Mesothelial cell of epicardium (in vitro differentiated cells): ENCODE measurements at regions not wholly inside any gene's neighbourhood (a gene's known extent, or its start where the extent isn't known, plus 50 kb on each side); places are given as distances from the start of the nearest gene placed in this dataset.

Source experiments
- DNase-seq, 2 experiments: peaks; one replicate each; pipeline ENCODE4 v3.0.0; 2021; ENCODE audit warnings: low spot score in 2 of 2; ENCODE audit not compliant: unreplicated experiment in 2 of 2
- H3K27ac Mint-ChIP-seq: 2 replicates; pipeline ENCODE4 v1.8.0; 2021; ENCODE audit warnings: mixed read lengths
- H3K27me3 Mint-ChIP-seq: 2 replicates; pipeline ENCODE4 v1.8.0; 2021; ENCODE audit warnings: low read depth, mixed read lengths
- H3K36me3 Mint-ChIP-seq: 2 replicates; pipeline ENCODE4 v1.8.0; 2021; ENCODE audit warnings: mixed read lengths
- H3K4me1 Mint-ChIP-seq: 2 replicates; pipeline ENCODE4 v1.8.0; 2021; ENCODE audit warnings: mixed read lengths
- H3K4me3 Mint-ChIP-seq: 2 replicates; pipeline ENCODE4 v1.8.0; 2021; ENCODE audit warnings: mild to moderate bottlenecking, moderate library complexity, mixed read lengths
- H3K9me3 Mint-ChIP-seq: 2 replicates; pipeline ENCODE4 v1.8.0; 2021; ENCODE audit warnings: mixed read lengths
- CTCF ChIP-seq: fragments of 200-600 bp; sonication (generic); IDR thresholded peaks from one replicate; pipeline ENCODE4 v1.5.0; 2021; ENCODE audit warnings: antibody characterized with exemption; ENCODE audit not compliant: unreplicated experiment

- DNase-seq, result no peak
- Mint-ChIP-seq H3K9me3 (peaks cover 14% of the 10 kb centered on the region), H3K27ac (no peak overlapping the region), H3K36me3 (peaks cover 2% of the 10 kb centered on the region), H3K4me3 (no peak overlapping the region), H3K27me3 (no peaks in the 10 kb centered on the region), H3K4me1 (peaks cover 15% of the 10 kb centered on the region)
- TF ChIP-seq CTCF, result no peak
Observed at GRCh38 chr12:47306130-47306529, 226.4 kb upstream of the AMIGO2 start.

GRCh38 chr12:47305464-47305863 is 225.7 kb upstream of the AMIGO2 start:
- Mint-ChIP-seq H3K9me3 (peaks cover 10% of the 10 kb centered on the region), H3K4me1 (peaks cover 15% of the 10 kb centered on the region), H3K4me3 (no peak overlapping the region), H3K27me3 (no peaks in the 10 kb centered on the region), H3K36me3 (peaks cover 2% of the 10 kb centered on the region), H3K27ac (no peak overlapping the region)
- no peak for DNase-seq
- no peak for TF ChIP-seq CTCF

- H3K27ac Mint-ChIP-seq, result no peak overlapping the region
- DNase-seq, result no peak
- no peak for TF ChIP-seq CTCF
- peaks cover 6% of the 10 kb centered on the region for H3K9me3 Mint-ChIP-seq
- no peak overlapping the region for H3K4me3 Mint-ChIP-seq
- H3K4me1 Mint-ChIP-seq, result peaks cover 15% of the 10 kb centered on the region
- H3K36me3 Mint-ChIP-seq, result peaks cover 2% of the 10 kb centered on the region
- no peaks in the 10 kb centered on the region for H3K27me3 Mint-ChIP-seq
Observed at GRCh38 chr12:47303995-47304560, 224.3 kb upstream of the AMIGO2 start.

- peaks cover 14% of the 10 kb centered on the region for H3K9me3 Mint-ChIP-seq
- H3K4me3 Mint-ChIP-seq, result no peak overlapping the region
- no peak overlapping the region for H3K27ac Mint-ChIP-seq
- peaks cover 6% of the 10 kb centered on the region for H3K36me3 Mint-ChIP-seq
- DNase-seq, result no peak
- peaks cover 15% of the 10 kb centered on the region for H3K4me1 Mint-ChIP-seq
- no peak for TF ChIP-seq CTCF
- no peaks in the 10 kb centered on the region for H3K27me3 Mint-ChIP-seq
Observed at GRCh38 chr12:47303207-47303606, 223.4 kb upstream of the AMIGO2 start.

DNA sequence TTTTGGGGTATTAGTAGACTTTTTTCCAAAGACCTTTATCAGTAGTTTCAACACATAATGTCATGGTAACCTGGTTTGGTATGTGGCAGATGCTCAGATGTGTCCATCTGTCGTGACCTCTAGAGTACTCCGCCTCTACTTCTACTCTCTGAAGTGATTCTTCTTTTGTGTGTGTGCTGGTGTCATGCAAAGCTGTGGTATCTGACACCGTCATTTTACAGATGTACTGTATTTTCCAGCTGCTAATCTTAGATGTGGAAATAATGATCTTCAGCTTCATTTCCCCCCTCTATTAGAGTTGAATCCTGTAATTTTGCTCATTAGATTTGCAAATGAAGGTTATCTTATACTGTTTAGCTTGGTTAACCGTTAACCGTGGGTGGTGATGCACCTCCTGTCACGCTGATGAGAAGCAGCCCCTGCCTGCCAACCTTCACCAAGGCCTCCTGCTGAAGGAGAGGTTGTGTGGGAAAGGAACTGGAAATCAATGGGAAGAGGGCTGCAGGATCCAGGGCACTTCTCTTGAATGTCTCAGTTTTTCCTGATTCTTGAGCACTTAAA is 222.4 kb upstream of the AMIGO2 start:
- H3K27ac Mint-ChIP-seq, result no peak overlapping the region
- H3K9me3 Mint-ChIP-seq, result peaks cover 14% of the 10 kb centered on the region
- peaks cover 6% of the 10 kb centered on the region for H3K36me3 Mint-ChIP-seq
- TF ChIP-seq CTCF, result no peak
- no peak overlapping the region for H3K4me3 Mint-ChIP-seq
- peaks cover 15% of the 10 kb centered on the region for H3K4me1 Mint-ChIP-seq
- DNase-seq, result no peak
- no peaks in the 10 kb centered on the region for H3K27me3 Mint-ChIP-seq
